GM21381 (cell line): ENCODE measurements at regions not wholly inside any gene's neighbourhood (a gene's known extent, or its start where the extent isn't known, plus 50 kb on each side); places are given as distances from the start of the nearest gene placed in this dataset.

ENCODE experiments used
- ATAC-seq: cut with Tn5 transposase; IDR thresholded peaks from one replicate; pipeline ENCODE4 v1.9.1; 2021; ENCODE audit warnings: mild to moderate bottlenecking, moderate library complexity; ENCODE audit not compliant: unreplicated experiment

DNA sequence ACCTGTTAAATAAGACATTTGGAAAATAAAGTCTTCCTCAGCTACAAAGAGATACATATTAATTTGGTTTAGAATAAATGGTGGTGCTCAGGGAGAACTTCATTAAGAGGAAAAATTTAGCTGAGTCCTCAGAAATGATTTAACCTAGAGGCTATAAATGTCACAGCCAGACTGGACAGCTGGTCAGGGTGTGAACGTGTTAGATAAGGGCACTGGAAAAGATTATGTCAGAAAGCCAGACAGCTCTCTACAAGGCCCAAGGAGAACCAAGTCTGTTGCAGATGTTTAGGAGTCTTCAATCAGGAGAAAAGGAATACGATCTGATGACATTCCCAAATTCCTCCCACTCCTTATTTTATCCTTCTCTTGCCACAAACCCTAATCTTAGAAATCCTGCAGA is 265.2 kb downstream of the MAT2B start:
- ATAC-seq = no peak

DNA sequence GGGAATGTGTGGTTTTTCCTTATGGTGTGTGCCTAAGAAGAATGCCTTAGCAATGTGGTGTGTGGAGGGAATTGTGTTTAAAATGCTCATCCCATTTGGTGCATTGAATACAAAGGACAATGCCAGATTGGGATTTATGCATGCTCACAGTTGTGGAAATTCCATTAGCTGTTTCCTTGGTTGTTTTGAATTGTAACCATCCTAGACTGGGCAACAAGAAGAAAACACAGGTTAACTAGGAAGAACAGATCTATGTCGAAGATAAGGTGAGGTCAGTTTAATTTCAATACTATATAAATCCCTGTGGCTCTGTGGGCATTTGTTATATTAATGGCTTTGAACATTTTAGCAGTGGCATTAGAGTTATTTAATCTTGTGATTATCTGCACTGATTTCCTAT is 266.8 kb downstream of the MAT2B start:
- no peak for ATAC-seq

DNA sequence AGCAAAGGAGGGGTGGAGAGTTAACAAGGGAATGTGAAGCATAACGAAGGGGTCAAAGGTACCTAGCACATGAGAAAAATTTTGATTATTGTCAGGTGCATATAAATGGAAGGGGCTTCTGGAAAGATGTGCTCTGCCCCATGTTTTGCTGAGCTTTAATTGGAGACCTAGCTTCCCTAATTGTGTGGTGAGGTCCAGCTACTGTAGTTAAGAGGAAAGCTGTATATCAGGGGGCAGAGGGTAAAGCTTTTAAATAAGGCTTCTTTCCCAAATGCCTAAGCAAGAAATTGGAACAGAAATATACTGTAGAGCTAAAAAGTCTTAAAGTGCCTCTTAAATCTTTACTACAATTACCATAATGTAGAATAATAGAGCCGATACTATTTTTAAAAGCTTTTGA is 267.2 kb downstream of the MAT2B start:
- ATAC-seq = no peak

DNA sequence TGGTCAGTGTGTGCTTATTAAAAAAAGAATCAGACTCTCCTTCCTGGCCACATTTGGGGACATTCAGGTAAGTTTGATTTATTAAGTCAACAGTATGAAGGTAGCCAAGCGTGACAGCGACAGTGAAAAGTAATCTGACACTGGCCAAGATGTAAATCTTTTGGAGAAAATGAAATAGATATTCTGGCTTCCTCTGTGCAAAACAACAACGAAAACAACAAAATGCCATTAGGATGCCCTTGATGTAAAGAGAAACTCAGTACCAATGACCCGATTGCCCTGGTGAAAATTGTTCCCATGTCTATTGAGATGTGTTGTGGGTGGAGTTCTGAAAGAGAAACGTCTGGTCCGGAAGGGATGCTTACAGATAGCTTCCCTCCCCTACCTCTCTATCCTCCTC is 267.8 kb downstream of the MAT2B start:
- no peak for ATAC-seq

DNA sequence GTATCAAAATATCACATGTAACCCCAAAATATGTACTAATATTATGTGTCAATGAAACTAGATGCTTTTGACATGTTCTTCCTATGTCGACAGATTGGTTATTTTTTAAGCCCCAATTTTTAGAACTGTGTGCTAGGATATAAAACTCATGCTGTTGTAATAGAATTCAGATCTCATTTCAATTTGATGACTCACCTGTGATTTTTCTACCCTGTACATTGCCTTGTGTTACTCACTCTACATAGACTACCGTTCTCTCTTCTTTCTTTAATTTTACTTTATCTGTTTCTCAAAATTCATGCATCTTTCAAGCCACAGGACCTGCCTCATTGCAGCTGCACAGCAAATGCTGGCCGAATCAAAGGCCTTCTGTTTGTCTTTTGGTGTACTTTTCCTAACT is 284.5 kb downstream of the MAT2B start:
- ATAC-seq = no peak

DNA sequence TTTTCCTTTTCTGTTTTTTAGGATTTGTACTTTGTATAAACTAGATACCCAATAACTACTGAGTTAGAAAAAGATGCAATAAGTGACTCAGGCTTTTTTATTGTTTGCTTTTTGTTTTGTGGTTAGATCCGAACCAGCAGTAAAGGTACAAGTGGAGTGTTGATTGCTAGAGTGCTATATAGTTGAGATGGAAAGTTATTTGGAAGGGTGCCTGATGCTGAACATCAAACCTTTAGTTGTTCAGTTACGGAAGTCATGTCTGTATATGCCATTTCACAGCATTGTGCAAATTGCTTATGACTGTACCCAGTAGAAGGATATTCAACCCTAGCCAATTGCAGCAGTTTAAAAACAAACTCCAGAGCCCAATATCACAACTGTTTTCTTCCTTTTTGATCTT is 285.1 kb downstream of the MAT2B start:
- no peak for ATAC-seq

DNA sequence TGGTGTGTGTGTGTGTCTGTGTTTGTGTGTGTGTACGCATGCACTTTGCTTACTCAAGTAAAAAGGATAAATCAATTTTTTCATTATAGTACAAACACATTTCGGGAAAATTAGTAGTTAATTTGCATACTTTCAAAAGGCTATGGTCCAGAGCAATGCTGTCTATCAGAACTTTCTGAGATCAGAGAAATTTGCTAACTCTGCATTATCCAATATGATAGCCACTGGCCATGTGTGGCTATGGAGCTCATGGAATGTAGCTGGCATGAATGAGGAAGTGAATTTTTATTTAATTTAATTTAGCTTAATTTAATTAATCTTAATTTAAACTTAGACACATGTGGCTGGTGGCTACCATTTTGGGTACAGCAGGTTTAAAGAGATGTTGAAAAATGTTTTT is 289.6 kb downstream of the MAT2B start:
- ATAC-seq = no peak

DNA sequence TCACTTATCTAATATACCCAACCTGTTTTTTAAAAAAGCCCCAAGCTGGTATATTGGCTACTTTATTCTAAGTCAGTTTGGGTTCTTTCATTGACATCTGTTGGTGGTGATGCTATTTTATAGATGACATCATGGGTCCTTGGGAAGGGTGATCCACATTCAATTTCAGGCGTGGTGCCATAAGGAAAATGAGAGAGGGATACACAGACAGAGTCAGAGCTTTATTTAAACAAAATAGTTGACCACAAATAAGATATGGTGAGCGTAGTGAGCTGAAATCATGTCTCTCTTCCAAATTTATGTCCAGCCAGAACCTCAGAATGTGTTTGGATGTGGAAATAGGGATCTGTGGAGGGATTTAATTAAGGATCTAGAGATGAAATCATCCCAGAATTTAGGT is 302.4 kb downstream of the MAT2B start:
- no peak for ATAC-seq

DNA sequence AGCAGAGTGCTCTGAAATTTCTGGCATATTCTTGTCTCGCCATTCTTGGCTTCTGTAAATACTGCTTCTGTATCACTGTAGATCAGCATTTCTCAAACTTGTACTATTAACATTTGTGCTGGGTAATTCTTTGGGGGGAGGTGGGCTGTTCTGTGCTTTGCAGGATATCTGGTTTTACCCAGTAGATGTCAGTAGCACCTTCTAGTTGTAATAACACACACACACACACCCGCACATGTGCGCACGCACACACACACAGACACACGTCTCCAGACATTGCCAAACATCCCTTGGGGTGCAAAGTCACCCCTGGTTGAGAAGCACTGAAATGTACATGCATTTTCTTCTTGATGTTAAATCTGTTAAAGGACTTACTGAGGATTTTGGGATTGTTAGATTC is 304.1 kb downstream of the MAT2B start:
- no peak for ATAC-seq

DNA sequence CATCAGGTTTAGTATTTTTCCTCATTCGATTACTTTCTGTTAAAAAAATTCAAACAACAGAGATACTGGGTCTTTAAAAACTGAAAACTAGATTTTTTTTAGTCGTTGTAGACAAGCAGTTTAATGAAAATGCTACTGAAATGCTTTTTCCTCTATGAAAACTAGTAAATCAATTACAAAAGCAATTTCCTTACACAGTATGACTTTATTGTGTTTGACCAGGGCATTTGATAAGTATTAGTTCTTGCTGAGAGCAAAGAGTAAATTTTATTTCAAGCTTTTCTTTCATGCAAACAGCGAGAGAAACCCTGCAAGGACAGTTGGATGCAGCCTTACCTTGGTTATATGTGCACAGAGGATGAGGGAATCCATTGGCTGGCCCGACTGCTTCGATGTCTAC is 308.5 kb downstream of the MAT2B start:
- no peak for ATAC-seq

DNA sequence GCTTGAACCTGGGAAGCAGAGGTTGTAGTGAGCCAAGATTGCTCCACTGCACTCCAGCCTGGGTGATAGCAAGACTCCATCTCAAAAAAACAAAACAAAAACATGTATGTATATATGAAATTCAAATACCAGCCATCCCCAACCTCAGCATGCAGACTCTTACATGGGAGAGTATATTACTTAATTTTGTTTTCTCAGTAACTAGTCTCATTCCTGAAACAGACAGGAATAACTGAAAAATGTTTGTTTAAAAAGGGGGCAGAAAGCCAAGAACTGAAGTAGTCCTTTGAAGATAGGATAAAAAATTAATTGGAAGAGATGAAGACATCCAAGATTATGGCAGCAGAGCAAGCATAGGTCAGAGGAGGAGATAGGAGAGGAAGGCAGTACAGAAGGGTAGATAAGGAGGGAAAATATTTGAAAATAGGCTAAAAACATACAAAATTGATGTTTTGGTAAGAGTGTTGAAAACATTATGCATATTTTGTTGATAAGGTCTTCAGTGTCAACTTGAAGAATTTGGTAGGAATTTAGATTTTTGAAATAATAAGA is 309.9 kb downstream of the MAT2B start:
- ATAC-seq = no peak

DNA sequence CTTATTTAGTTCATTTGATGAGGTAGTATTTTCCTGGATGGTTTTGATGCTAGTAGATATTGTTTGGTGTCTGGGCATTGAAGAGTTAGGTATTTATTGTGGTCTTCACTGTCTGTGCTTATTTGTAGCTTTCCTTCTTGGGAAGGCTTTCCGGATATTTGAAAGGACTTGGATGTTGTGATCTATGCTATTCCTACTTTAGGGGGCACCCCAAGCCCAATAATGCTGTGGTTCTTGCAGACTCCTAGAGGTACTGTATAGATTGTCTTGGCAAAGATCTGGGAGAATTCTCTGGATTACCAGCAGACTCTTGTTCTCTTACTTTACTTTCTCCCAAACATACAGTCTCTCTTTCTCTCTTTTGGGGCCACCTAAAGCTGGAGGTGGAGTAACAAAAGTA is 315.7 kb downstream of the MAT2B start:
- ATAC-seq = no peak

DNA sequence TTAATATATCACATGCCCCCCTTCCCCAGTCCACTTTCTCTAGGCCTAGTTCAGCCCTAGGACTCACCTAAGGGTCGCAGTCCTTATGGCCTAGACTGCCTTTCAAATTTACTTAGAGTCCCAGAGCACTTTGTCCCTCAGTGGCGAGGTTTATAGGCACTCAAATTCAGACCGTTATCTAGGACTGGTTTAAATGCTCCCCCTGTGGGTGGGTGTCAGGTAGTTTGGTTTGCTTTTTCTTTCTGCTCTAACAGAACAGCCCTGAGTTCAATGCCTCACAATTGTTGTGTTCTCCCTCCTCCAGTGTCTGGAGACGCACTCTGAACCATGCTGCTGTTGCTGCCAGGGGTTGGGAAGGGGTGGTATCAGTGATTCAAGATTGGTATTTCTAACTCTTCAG is 317.1 kb downstream of the MAT2B start:
- ATAC-seq = no peak

DNA sequence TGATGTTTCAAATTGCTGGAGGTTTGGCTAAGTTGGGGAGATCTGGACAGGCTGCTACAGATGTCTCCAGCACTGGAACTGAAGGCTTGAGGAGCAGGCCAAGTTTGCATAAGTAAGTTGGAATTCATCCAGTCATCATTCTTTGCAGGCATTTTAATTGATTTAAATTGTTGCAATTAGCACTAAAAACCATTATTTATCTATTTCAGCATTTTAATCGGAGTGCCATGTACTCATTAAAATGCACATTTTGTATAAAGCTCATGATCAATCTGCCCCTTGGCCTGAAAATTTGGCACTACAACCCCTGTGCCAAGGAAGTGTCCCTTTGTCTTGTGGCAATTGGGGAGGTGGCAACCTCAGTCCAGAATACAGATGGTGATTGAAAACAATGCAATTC is 320.2 kb downstream of the MAT2B start:
- no peak for ATAC-seq

DNA sequence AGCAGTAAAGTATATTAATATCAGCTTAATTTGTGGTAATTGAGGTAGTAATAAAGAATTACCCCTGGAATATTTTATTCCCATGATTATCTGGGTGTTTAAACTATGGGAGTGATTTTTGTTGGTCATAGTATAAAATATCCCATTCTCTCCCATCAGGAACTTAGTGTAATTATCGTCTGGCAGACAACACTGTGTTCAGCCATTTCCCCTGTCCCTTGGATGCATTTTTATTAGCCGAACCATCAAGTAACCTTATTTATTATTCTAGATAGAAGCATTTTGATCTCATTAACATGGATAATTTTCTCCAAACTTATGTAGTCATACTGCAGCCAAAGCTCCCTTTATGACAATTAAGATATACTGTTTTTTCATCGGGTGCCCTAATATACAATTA is 320.8 kb downstream of the MAT2B start:
- ATAC-seq = no peak

DNA sequence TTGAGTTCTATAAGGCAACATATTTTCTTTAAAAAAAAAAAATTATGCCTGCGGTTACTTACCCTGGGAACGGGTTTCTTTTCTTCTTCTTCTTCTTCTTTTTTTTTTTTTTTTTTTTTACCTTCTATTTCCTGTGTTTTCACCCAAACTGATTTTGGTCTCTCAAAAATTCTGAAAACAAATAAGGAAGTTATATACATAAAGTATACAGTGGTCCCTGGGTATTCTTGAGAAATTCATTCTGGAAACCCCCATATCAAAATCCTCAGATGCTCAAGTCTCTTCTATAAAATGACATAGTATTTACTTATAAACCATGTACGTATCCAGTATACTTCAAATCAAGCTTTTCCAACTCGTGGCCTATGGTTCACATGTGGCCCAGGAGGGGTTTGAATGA is 326.7 kb downstream of the MAT2B start:
- no peak for ATAC-seq

DNA sequence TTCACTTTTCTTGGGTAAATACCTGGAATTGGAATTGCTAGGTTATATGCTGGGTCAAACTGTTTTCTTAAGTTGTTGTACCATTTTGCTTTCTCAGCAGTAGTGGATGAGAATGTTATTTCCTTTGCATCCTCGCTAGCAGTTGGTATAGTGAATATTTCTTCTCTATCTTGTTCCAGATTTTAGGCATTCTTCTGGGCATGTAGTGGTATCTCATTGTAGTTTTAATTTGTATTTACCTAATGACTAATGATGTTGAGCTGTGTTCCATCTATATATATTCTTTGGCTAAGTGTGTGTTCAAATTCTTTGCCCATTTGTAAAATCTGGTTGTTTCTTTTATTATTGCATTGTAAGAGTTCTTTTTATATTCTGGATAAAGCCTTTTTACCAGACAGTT is 333.3 kb downstream of the MAT2B start:
- ATAC-seq = no peak

DNA sequence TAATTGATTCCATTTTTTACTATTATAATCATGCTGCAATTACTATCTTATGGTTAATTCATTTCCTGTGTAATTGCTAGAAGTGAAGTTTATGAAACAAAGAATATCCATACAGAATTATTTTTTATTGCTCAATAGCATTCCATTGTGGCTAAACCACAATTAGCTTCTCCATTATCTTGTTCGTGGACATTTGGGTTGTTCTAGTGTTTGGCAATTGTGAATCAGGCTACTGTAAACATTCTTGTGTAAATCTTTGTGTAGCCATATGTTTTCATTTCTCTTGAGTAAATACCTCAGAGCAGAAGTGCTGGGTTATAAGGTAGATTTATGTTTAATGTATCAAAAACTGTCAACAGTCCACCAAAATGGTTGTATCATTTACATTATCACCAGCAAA is 341.1 kb downstream of the MAT2B start:
- no peak for ATAC-seq

DNA sequence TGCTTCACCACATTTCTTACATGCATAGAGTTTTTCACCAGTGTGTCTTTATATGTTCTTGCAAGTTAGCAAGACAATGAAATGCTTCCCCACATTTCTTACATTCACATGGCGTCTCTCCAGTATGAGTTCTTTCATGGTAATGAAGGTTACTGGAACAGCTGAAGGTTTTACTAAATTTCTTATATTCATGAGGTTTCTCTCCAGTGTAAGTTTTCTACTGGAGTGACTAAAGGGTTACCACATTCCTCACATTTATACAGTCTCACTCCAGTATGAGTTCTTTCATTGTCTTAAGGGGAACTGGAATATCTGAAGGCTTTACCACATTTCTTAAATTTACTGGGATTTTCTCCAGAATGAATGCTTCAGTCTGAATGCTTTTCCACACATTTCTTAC is 350.3 kb downstream of the MAT2B start:
- ATAC-seq = no peak

DNA sequence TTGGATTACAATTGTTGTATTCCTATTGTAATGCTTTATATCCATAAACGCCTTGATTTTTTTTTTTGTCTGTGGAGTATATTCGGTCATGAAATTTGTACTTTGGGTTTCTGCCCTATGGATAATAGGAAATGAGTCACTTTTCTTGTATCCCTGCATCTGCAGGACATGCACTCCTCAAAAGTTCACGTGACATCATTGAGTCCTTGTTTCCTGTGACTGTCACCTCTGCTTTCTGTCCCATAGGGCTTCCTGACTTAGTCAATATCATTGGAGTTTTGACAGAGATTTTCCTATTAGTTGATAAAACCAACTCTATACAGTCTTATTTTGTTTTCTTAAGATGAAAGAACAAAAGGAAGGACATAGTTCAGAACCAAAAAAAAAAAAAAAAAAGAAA is 356.3 kb downstream of the MAT2B start:
- no peak for ATAC-seq

DNA sequence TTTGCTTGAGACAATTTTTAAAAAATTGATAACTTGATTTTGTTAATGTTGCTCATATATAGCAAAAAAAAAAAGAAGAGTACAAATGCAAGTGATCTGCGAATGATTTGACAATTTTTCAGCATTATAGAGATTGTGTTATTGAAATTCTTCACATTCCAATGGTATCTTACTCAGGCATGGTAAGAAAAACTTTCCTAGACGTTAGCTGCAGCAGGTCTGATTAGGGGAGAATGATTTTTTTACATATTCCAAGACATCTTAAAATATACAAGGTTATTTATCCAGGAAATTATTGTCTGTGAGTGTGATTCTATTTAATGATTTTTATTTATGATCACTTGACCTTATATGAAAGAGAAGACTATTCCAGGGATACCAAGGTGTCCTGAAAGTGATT is 361.9 kb downstream of the MAT2B start:
- no peak for ATAC-seq

DNA sequence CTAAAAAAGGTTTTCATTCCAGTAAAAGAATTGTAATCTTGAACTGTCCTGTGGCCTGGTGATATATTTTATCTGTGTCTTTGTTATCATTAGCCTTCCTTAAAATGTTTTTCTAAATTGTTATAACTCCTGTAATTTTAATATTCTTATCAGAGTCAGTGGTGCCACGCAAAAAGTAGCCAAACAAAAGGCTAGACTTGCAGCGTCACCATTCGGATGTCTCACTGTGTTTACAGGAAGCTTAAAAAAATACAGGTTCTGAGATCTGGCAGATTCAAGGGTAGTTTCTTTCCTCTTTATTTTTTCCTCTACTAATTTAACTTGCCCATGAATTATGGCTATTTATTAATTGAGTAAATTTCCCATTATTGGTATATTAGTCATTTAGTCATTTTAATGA is 362.3 kb downstream of the MAT2B start:
- ATAC-seq = no peak

DNA sequence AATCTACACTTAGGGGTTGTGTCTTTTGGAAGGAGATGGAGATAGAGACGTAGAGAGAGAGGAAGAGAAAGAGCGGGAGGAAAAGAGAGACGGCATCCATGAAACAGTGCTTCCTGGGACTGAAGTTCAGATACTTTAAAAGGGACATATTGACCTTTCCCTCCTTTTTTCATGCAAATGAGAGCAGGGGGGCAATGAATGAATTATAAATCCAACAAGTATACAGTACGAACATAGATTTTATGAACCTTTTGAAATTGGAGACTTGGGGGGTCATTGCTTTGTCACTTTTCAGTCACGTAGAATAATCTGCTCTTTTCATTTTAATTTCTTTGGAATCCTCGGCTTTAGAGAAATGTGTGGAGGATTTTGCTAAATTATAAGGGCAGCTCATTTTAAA is 364.2 kb downstream of the MAT2B start:
- ATAC-seq = no peak

DNA sequence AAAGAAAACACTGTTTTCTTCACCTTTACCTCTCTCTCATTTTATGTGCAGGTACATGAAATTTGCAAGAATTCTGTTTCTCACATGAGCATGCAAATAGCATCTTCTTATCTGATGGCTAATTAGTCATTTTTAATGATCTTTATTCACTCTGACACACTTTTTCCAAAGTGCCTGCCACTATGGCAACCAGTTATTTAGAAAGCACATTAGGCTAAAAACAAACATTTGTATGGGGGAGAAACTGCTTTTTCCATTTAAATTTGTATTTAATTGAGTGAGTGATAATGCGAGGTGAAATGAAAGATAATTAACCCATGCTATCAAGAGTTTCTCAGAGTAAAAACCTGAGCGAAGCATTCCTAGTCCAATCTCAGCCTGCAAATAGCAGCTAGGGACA is 365.0 kb downstream of the MAT2B start:
- ATAC-seq = no peak
